NCI-H2171 (cell line): ENCODE measurements at regions not wholly inside any gene's neighbourhood (a gene's known extent, or its start where the extent isn't known, plus 50 kb on each side); places are given as distances from the start of the nearest gene placed in this dataset.

Experiments used
- DNase-seq: peaks from one replicate; lab custom pipeline; 2025; lab: John Stamatoyannopoulos, UW

DNA sequence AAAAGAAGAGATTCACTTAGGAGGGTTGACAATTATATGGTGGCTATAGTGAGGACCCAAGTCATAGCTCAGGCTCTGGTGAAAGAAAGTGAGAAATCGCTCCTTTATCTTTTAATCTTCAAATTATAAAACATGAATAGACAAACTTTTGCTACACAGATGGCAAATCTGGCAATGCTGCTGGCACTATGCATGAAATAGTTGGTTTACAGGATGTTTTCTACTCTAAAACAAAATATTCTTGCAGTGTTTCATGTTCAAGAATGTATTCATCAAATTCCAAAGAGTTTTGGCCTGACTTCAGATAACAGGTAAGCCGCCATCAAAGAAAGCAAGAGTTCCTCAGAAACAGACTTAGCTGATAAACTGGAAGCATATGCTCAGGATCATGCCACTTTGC, 801.2 kb downstream of the C4orf33 start:
- no peak for DNase-seq

DNA sequence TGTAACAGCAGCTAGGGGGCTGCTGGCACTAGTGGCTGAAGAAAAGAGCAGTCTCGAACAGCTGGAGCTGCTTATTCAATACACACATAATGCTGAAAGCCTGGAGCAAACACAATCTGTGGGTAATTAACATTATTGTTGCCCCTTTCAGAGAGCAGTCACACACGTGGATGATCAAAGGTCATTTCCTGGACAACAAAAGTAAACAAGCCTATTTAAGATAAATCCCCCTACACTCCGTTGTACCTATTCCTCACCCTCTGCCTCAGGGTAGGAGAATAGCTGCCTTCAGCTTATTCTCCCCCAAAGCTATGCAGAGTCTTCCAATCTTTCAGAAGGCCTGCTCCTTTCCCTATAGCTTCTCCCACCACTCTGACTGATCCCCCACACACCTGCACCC, 803.9 kb downstream of the C4orf33 start:
- DNase-seq = no peak

DNA sequence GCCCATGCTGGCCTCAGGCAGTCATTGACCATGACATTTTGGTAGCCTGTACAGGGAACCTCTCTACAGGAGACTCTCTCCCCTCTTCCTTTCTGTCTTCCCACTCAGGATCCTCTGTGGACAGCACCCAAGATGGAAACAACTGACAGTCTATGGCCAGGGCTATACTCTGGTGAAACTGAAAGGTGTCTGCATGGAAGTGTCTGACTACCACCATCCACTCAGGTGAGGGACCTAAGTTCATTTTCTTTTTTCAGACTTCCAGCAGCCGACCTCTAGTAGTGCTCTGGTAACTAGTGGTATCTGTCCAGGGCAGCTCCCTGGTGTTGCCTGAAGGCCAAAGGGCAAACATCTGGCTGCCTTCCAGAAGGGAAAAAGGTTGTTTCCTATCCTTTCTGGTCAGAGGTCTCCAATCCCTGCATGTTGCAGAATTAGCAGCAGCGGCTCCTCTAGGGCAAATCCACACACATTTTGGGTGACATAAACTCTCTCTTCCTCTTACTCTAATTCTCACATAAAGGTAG, 804.5 kb downstream of the C4orf33 start:
- no peak for DNase-seq

DNA sequence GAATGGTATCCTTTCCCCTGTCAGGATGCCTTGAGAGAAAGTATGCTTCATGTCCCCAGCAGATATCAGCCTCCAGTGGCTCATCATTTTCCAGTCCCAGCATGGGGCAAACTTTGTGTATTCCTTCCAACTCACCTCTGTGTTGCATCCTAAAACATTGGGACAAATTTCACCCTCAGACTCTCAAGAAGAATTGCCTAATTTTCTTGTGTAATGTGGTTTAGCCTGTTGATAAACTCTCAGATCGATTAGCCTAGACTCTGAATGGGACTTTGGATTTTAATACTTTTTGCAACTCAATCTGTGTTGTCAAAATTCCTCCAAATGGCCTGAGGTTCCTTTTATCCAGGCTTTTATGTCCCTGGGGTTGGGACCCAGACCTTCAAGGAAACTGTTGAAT, 805.3 kb downstream of the C4orf33 start:
- DNase-seq = no peak

- no peak for DNase-seq
Measured at GRCh38 chr4:129903861-129904260, 807.9 kb downstream of the C4orf33 start.

GRCh38 chr4:129905256-129905655, 809.3 kb downstream of the C4orf33 start:
- no peak for DNase-seq

- no peak for DNase-seq
Measured at GRCh38 chr4:129908117-129908516, 812.2 kb downstream of the C4orf33 start.

DNA sequence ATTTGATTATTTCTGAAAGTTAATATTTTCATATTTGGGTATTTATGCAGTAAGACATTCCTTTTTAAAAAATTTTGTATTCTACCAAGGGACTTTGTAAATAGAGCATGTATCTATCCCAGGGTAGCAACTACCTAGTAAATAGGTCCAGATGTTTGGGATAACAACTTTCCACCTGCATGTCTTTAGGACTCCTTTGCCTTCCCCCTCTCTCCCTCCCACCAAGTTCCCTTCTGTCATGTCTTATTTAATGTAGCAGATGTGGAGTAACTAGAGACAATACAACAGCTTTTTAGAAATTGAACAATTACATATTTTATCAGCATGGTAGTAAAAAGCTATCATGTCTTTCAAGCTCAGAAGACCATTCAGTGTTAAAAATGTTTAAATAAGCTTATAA, 821.0 kb downstream of the C4orf33 start:
- DNase-seq = peak; percentile 18

- no peak for DNase-seq
Measured at GRCh38 chr4:129917651-129918050, 821.7 kb downstream of the C4orf33 start.

GRCh38 chr4:129926936-129927335, 831.0 kb downstream of the C4orf33 start:
- no peak for DNase-seq

GRCh38 chr4:129929052-129929451, 833.1 kb downstream of the C4orf33 start:
- DNase-seq = no peak

DNA sequence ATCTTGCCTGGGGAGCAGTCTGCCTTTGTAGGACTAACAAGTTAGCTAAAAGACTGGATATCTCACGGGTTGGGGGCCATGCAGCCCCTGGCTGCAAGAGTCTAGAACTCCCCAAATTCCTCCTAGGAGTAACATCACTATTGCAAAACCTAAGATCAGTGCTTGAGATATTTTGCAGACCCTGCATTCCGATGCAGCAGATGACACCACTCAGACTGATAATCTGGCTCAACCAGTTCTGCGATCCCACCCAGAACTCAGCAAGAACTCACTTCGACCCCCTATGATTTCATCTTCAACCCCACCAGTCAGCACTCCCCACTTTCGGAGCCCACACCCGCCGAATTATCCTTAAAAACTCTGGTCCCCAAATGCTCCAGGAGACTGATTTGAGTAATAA, 834.0 kb downstream of the C4orf33 start:
- DNase-seq = no peak

- DNase-seq = no peak
Measured at GRCh38 chr4:129950217-129950616, 854.3 kb downstream of the C4orf33 start.

- DNase-seq = no peak
Measured at GRCh38 chr4:129966175-129966574, 870.2 kb downstream of the C4orf33 start.

GRCh38 chr4:129968366-129968765, 872.4 kb downstream of the C4orf33 start:
- DNase-seq = no peak

DNA sequence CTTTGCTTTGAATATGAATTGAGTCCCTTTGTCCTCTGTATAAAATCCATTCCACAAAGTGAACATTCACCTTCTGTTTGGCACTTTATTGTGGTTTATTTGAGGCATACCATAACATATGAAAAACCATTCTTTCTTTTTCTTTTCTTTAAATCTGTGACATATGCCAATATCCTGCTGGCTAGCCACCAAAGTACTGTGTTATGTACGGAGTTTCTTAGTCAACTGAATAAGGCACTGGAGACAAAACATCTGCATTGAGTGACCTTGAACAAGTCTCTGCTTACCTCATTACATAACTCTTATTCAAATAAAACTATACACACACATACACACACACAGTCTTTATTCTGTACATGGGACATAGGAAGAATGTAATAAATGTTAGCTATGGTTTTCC, 872.8 kb downstream of the C4orf33 start:
- no peak for DNase-seq

- DNase-seq = no peak
Measured at GRCh38 chr4:129970801-129971200, 874.8 kb downstream of the C4orf33 start.

GRCh38 chr4:129971419-129971818, 875.5 kb downstream of the C4orf33 start:
- no peak for DNase-seq

GRCh38 chr4:129972257-129972656, 876.3 kb downstream of the C4orf33 start:
- DNase-seq = no peak

DNA sequence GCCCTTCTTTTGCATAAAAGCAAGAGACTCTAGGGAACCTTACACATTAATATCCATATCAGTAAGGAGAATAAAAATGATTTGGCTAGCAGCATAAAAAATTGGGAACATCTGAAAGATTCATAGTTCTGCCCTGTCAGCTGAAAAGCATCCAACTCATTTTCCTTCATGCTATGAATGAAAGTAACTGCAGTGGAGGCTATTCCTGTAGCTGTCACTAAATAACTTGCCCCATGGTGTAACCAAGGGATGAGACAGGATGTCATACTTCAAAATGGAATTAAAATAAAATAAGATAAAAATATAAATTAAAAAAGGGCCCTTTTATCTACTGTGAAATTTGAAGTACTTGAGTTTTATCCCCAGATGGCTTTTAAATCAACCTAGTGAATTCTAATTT, 878.8 kb downstream of the C4orf33 start:
- DNase-seq = no peak

DNA sequence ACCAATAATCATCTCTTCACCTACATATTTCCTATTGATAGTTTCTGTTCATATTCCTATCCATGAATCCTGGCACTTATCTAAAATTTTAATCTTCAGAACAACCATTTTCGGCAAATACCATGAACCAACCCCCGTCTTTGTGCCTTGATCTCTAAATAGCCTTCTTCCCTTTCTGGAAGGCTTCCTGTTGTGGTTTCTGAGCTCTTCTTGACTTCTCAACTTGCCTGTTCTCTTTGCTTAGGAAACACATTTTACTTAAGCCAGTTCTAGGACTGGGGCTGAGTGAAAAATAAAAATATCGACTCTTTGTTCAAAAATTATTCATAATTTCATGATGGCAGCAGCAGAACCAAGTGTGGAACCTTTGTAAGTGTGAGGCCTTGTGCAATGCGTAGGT, 882.4 kb downstream of the C4orf33 start:
- no peak for DNase-seq

DNA sequence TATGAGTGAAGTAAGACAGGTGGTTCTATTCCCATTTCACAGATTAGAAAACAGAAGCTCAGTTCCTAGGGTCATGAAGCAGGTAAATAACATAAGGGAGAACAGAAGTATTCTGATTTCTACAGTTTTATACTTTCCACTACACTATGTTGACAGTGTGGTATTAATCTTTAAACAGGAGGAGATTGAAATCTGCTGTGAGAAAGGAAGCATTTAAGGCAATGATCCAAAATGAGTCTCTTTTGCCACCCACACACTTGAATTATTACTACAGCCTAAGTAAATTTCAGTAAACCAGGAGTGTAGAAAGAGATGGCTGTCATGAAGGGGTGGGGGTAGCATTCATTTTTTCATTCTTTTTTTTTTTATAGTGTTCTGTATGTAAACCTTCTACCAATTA, 893.0 kb downstream of the C4orf33 start:
- no peak for DNase-seq

DNA sequence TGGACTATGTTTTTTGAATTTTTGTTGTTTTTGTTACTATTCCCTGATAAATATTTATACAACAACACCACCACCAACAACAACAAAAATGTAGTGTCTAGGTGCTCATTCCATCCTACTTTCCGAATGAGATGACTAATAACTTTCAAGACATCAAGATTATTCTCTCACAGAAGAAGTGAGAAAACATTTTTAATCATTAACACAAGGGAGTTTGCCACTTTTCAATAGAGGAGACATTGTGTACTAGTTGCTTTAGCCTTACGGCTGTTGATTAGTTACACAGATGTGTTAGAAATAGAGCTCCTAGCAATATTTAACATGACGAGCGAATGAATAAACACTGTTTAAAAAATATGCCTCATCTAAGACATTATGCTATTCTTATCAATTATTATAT, 898.8 kb downstream of the C4orf33 start:
- DNase-seq = no peak

- DNase-seq = no peak
Measured at GRCh38 chr4:129998436-129999150, 902.6 kb downstream of the C4orf33 start.
